Hepatocyte (in vitro differentiated cells): ENCODE measurements at regions not wholly inside any gene's neighbourhood (a gene's known extent, or its start where the extent isn't known, plus 50 kb on each side); places are given as distances from the start of the nearest gene placed in this dataset.

Source experiments
- DNase-seq: peaks from one replicate; pipeline ENCODE4 v3.0.0-alpha.2; 2016; ENCODE audit warnings: low spot score
- H2AFZ ChIP-seq: fragments of 200-600 bp; sonication (generic); 2 replicates; pipeline ENCODE4 v1.6.0; 2016; ENCODE audit warnings: antibody characterized with exemption, mild to moderate bottlenecking
- H3K27ac ChIP-seq: fragments of 200-600 bp; sonication (generic); 2 replicates; pipeline ENCODE4 v1.5.1; 2016; ENCODE audit warnings: mild to moderate bottlenecking
- H3K27me3 ChIP-seq: fragments of 200-600 bp; sonication (generic); 2 replicates; pipeline ENCODE4 v1.6.1; 2016
- H3K36me3 ChIP-seq: fragments of 200-600 bp; sonication (generic); replicated peaks from 2 replicates; pipeline ENCODE4 v1.5.1; 2016; ENCODE audit warnings: low read depth; ENCODE audit not compliant: insufficient read depth
- H3K4me1 ChIP-seq: fragments of 200-600 bp; sonication (generic); 2 replicates; pipeline ENCODE4 v1.5.1; 2016; ENCODE audit warnings: mild to moderate bottlenecking, moderate library complexity; ENCODE audit not compliant: insufficient read depth
- H3K4me2 ChIP-seq: fragments of 200-600 bp; sonication (generic); 2 replicates; pipeline ENCODE4 v1.6.0; 2016
- H3K4me3 ChIP-seq: fragments of 200-600 bp; sonication (generic); 2 replicates; pipeline ENCODE4 v1.5.1; 2016; ENCODE audit warnings: mild to moderate bottlenecking
- H3K79me2 ChIP-seq: fragments of 200-600 bp; sonication (generic); 2 replicates; pipeline ENCODE4 v1.6.0; 2017; ENCODE audit warnings: mild to moderate bottlenecking
- H3K9me2 ChIP-seq: fragments of 200-600 bp; sonication (generic); replicated peaks from 2 replicates; pipeline ENCODE4 v1.6.0; 2017; ENCODE audit warnings: mild to moderate bottlenecking; ENCODE audit not compliant: insufficient read depth
- H3K9me3 ChIP-seq: fragments of 200-600 bp; sonication (generic); 2 replicates; pipeline ENCODE4 v1.5.1; 2016; ENCODE audit warnings: low read depth, mild to moderate bottlenecking
- H4K20me1 ChIP-seq: fragments of 200-600 bp; sonication (generic); 2 replicates; pipeline ENCODE4 v1.6.0; 2016; ENCODE audit warnings: mild to moderate bottlenecking; ENCODE audit not compliant: insufficient read depth, poor library complexity, severe bottlenecking
- CTCF ChIP-seq: fragments of 200-600 bp; sonication (generic); IDR thresholded peaks from 2 replicates; pipeline ENCODE4 v1.5.1; 2016; ENCODE audit warnings: antibody characterized with exemption, mild to moderate bottlenecking; ENCODE audit not compliant: poor library complexity
- EZH2 ChIP-seq: fragments of 200-600 bp; sonication (generic); IDR thresholded peaks from 2 replicates; pipeline ENCODE4 v1.6.1; 2016; ENCODE audit warnings: antibody characterized with exemption, mild to moderate bottlenecking, borderline replicate concordance
- EZH2phosphoT487 ChIP-seq: fragments of 200-600 bp; sonication (generic); IDR thresholded peaks from one replicate; pipeline ENCODE4 v1.6.1; 2018; ENCODE audit warnings: antibody characterized with exemption, mild to moderate bottlenecking, low read depth, moderate library complexity; ENCODE audit not compliant: unreplicated experiment, severe bottlenecking
- WGBS: methylation state at CpG from one replicate; pipeline ENCODE4 v1.1.6; 2016; ENCODE audit warnings: low lambda C conversion rate; ENCODE audit errors: missing lambda C conversion rate; 5-methylcytosine and 5-hydroxymethylcytosine counted together

DNA sequence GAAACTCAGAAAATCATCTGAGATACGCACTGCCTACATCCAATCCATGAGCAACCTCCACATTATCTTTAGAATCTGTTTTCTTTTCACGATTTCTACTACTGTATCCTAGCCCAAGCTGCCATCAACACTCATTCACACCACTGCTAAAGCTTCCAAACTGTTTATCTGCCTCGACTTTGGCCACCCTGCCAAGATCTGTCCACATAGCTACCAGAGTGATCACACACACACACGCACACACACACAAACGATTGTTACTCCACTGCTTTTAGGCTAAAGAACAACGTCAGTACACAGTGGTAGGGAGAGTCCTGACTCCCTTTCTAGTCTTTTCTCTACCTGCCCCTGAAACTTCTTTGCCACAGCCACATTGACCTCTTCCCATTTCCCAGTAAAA is 142.0 kb downstream of the CCDC71L start:
- no peak overlapping the region for H3K27ac ChIP-seq
- no peaks in the 10 kb centered on the region for H3K36me3 ChIP-seq
- peaks cover 3% of the 10 kb centered on the region for H3K27me3 ChIP-seq
- TF ChIP-seq EZH2phosphoT487 (no peak), CTCF (no peak), EZH2 (no peak)
- no peaks in the 10 kb centered on the region for H4K20me1 ChIP-seq
- no peak for DNase-seq
- no peak overlapping the region for H2AFZ ChIP-seq
- no peaks in the 10 kb centered on the region for H3K4me1 ChIP-seq
- H3K9me3 ChIP-seq, result no peaks in the 10 kb centered on the region
- no peaks in the 10 kb centered on the region for H3K9me2 ChIP-seq
- H3K4me3 ChIP-seq, result no peak overlapping the region
- WGBS, result 73% methylated on average over 6 of the region's 6 CpGs
- no peaks in the 10 kb centered on the region for H3K79me2 ChIP-seq
- no peak overlapping the region for H3K4me2 ChIP-seq

DNA sequence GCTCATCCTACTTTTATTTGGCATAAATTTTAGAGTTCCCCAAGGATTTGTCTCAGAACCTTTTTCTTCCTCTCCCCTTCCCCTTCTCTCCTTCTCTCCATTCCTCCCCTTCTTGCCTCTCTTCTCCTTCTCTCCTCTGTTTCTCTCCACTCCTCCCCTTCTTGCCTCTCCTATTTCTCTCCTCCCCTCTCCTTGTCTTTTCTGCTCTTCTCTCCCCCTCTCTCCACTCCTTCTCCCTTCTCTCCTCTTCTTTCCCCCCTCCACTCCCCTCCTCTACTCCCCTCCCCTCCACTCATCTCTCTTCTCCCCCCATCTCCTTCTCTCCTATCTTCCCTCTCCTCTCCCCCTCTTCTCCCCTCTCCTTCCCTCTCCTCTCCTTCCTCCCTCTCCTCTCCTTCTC is 142.7 kb downstream of the CCDC71L start:
- no peaks in the 10 kb centered on the region for H3K4me1 ChIP-seq
- no peak for DNase-seq
- no peak overlapping the region for H2AFZ ChIP-seq
- H3K4me2 ChIP-seq, result no peak overlapping the region
- H3K9me2 ChIP-seq, result no peaks in the 10 kb centered on the region
- no peaks in the 10 kb centered on the region for H4K20me1 ChIP-seq
- H3K36me3 ChIP-seq, result no peaks in the 10 kb centered on the region
- H3K9me3 ChIP-seq, result no peaks in the 10 kb centered on the region
- H3K4me3 ChIP-seq, result no peak overlapping the region
- H3K27ac ChIP-seq, result no peak overlapping the region
- no peak for TF ChIP-seq EZH2phosphoT487
- TF ChIP-seq CTCF, result no peak
- no peak for TF ChIP-seq EZH2
- peaks cover 3% of the 10 kb centered on the region for H3K27me3 ChIP-seq
- no peaks in the 10 kb centered on the region for H3K79me2 ChIP-seq

GRCh38 chr7:106517508-106517907 is 143.4 kb downstream of the CCDC71L start:
- Histone ChIP-seq H4K20me1 (no peaks in the 10 kb centered on the region), H3K79me2 (no peaks in the 10 kb centered on the region), H3K9me3 (no peaks in the 10 kb centered on the region), H3K36me3 (no peaks in the 10 kb centered on the region), H3K4me1 (no peaks in the 10 kb centered on the region), H3K27ac (no peak overlapping the region), H3K9me2 (no peaks in the 10 kb centered on the region), H3K27me3 (peaks cover 3% of the 10 kb centered on the region), H3K4me2 (no peak overlapping the region), H2AFZ (no peak overlapping the region), H3K4me3 (no peak overlapping the region)
- TF ChIP-seq EZH2 (no peak), EZH2phosphoT487 (no peak), CTCF (no peak)
- 84% methylated on average over 4 of the region's 4 CpGs for WGBS
- DNase-seq, result no peak

DNA sequence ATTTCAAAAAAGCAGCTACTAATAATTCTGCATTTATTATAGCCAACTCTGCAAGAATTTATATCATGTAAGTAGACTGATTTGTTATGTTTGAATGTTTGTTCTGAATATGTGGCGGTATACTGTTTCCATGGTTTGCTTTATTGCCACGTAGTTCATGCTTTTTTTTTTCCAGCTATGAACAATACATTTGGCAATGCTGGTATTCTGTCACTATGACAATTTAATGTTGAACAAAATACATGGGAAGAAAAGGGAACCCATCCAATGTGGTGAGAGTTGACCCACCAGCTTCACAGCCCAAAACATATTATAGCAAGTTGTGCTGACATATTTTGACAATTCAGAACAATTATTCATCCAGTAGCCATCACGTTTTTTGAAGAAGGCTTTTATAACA is 145.6 kb downstream of the CCDC71L start:
- WGBS, result 78% methylated on average over 3 of the region's 3 CpGs
- no peaks in the 10 kb centered on the region for H3K36me3 ChIP-seq
- no peak for TF ChIP-seq EZH2phosphoT487
- no peak for TF ChIP-seq CTCF
- TF ChIP-seq EZH2, result no peak
- no peak overlapping the region for H3K4me3 ChIP-seq
- no peaks in the 10 kb centered on the region for H3K9me2 ChIP-seq
- H4K20me1 ChIP-seq, result no peaks in the 10 kb centered on the region
- no peak for DNase-seq
- H3K9me3 ChIP-seq, result no peaks in the 10 kb centered on the region
- no peak overlapping the region for H3K4me2 ChIP-seq
- H3K79me2 ChIP-seq, result no peaks in the 10 kb centered on the region
- H2AFZ ChIP-seq, result no peak overlapping the region
- H3K27me3 ChIP-seq, result peaks cover 3% of the 10 kb centered on the region
- H3K27ac ChIP-seq, result no peak overlapping the region
- no peaks in the 10 kb centered on the region for H3K4me1 ChIP-seq
